Liver (tissue), 8 donors: ENCODE measurements at regions not wholly inside any gene's neighbourhood (a gene's known extent, or its start where the extent isn't known, plus 50 kb on each side); places are given as distances from the start of the nearest gene placed in this dataset.
"Not testable (repeated sequence)": the region's sequence is repeated elsewhere in the genome, so short reads cannot be mapped to it uniquely, and the experiment has no call there.

ENCODE experiments used
- DNase-seq: peaks from one replicate; pipeline ENCODE4 v3.0.0-alpha.2; 2017; ENCODE audit warnings: low spot score
- H3K27ac ChIP-seq, 2 donors: one replicate each; pipeline ENCODE4 v1.7.0; 2013; ENCODE audit warnings: inconsistent platforms in 2 of 2, low read length in 2 of 2, control low read depth in 1 of 2, low read depth in 1 of 2, mild to moderate bottlenecking in 1 of 2
- H3K27me3 ChIP-seq, 4 donors: one replicate each; pipeline versions ENCODE4 v1.6.1 to v1.7.0; 2013; ENCODE audit warnings: low read length in 3 of 4, inconsistent platforms in 1 of 4, mild to moderate bottlenecking in 1 of 4, moderate library complexity in 1 of 4; ENCODE audit not compliant: control insufficient read depth in 4 of 4, insufficient read depth in 4 of 4
- H3K36me3 ChIP-seq, 4 donors: one replicate each; pipeline versions ENCODE4 v1.6.1 to v1.7.0; 2013; ENCODE audit warnings: low read length in 3 of 4, mild to moderate bottlenecking in 3 of 4, low read depth in 1 of 4, moderate library complexity in 1 of 4; ENCODE audit not compliant: control insufficient read depth in 4 of 4, insufficient read depth in 3 of 4
- H3K4me1 ChIP-seq, 4 donors: one replicate each; pipeline versions ENCODE4 v1.6.1 to v1.7.0; 2013; ENCODE audit warnings: low read length in 3 of 4, mild to moderate bottlenecking in 3 of 4, moderate library complexity in 1 of 4; ENCODE audit not compliant: control insufficient read depth in 4 of 4, insufficient read depth in 4 of 4
- H3K4me3 ChIP-seq, 3 donors: one replicate each; pipeline versions ENCODE4 v1.6.1 to v1.7.0; 2013; ENCODE audit warnings: low read length in 3 of 3, control low read depth in 1 of 3, low read depth in 1 of 3, mild to moderate bottlenecking in 1 of 3
- H3K9ac ChIP-seq, 2 donors: one replicate each; pipeline ENCODE4 v1.7.0; 2013; ENCODE audit warnings: low read length in 2 of 2, mild to moderate bottlenecking in 2 of 2, moderate library complexity in 2 of 2, control low read depth in 1 of 2, low read depth in 1 of 2
- H3K9me3 ChIP-seq, 4 donors: one replicate each; pipeline versions ENCODE4 v1.6.1 to v1.7.0; 2013; ENCODE audit warnings: low read length in 3 of 4; ENCODE audit not compliant: control insufficient read depth in 4 of 4
- EGR1 ChIP-seq, 2 donors: IDR thresholded peaks; 2 replicates each; pipeline ENCODE4 v1.6.1; 2016 to 2018; ENCODE audit warnings: antibody characterized with exemption in 2 of 2, low read depth in 2 of 2
- FOXA1 ChIP-seq: IDR thresholded peaks from 2 replicates; pipeline ENCODE4 v1.6.1; 2016; ENCODE audit warnings: antibody characterized with exemption
- HNF4A ChIP-seq, 2 donors: conservative IDR thresholded peaks; 2 replicates each; pipeline ENCODE4 v1.6.1; 2016; ENCODE audit warnings: antibody characterized with exemption in 2 of 2, mild to moderate bottlenecking in 2 of 2
- HNF4G ChIP-seq: IDR thresholded peaks from 2 replicates; pipeline ENCODE4 v1.6.1; 2016; ENCODE audit warnings: antibody characterized with exemption
- JUND ChIP-seq, 2 donors: IDR thresholded peaks; 2 replicates each; pipeline ENCODE4 v1.6.1; 2016; ENCODE audit warnings: antibody characterized with exemption in 2 of 2
- NR2F2 ChIP-seq: IDR thresholded peaks from 2 replicates; pipeline ENCODE4 v1.6.1; 2016; ENCODE audit warnings: antibody characterized with exemption
- RAD21 ChIP-seq, 2 donors: IDR thresholded peaks; 2 replicates each; pipeline ENCODE4 v1.6.1; 2016; ENCODE audit warnings: antibody characterized with exemption in 2 of 2, mild to moderate bottlenecking in 2 of 2
- SP1 ChIP-seq: IDR thresholded peaks from 2 replicates; pipeline ENCODE4 v1.6.1; 2018; ENCODE audit warnings: antibody characterized with exemption, mild to moderate bottlenecking
- TAF1 ChIP-seq: conservative IDR thresholded peaks from 2 replicates; pipeline ENCODE4 v1.6.1; 2016; ENCODE audit warnings: antibody characterized with exemption, mild to moderate bottlenecking
- YY1 ChIP-seq: IDR thresholded peaks from 2 replicates; pipeline ENCODE4 v1.6.1; 2016; ENCODE audit warnings: antibody characterized with exemption, mild to moderate bottlenecking
- WGBS: extraction: QIAGEN DNeasy Blood & Tissue Kit; methylation state at CpG from one replicate; pipeline ENCODE4 v1.1.7; 2013; 5-methylcytosine and 5-hydroxymethylcytosine counted together
- TF ChIP-seq, protein P1 (sequence below): IDR thresholded peaks from 2 replicates; pipeline ENCODE4 v1.6.1; 2016; ENCODE audit warnings: antibody characterized with exemption
- TF ChIP-seq, protein P2 (sequence below): fragments of 150-350 bp; IDR thresholded peaks from 2 replicates; pipeline ENCODE4 v1.5.1; 2017; ENCODE audit warnings: improper control_type of control experiment, low read depth, low read length; ENCODE audit not compliant: missing input control
- TF ChIP-seq, protein P3 (sequence below): IDR thresholded peaks from 2 replicates; pipeline ENCODE4 v1.6.1; 2016; ENCODE audit warnings: antibody characterized with exemption, mild to moderate bottlenecking
- TF ChIP-seq, protein P4 (sequence below): IDR thresholded peaks from 2 replicates; pipeline ENCODE4 v1.6.1; 2016; ENCODE audit warnings: antibody characterized with exemption
- donor health status: healthy.
- donor health status: healthy.
- donor health status: healthy.
- donor health status: healthy.
- donor health status: healthy.

DNA sequence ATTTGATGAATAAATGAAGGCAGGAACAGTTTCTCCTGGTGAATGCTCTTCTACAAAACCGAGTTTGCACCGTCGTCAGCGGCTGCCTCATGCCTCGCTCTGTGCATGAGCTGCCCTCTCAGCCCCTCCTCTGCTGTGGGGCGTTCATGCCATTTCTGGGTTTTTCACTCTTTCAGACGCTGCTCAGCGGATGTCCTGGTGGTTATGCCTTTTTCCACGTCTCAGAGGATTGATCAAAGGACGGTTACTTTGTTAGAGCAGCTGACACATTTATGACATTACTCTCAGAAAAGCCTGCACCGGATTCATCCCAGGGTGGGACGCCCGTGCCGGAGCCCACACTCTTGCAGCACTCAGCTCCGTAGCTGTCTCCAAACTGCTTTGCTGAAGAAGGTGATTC is 195.9 kb upstream of the PPP1R26 start (continued):
- TF ChIP-seq, protein P1, sequence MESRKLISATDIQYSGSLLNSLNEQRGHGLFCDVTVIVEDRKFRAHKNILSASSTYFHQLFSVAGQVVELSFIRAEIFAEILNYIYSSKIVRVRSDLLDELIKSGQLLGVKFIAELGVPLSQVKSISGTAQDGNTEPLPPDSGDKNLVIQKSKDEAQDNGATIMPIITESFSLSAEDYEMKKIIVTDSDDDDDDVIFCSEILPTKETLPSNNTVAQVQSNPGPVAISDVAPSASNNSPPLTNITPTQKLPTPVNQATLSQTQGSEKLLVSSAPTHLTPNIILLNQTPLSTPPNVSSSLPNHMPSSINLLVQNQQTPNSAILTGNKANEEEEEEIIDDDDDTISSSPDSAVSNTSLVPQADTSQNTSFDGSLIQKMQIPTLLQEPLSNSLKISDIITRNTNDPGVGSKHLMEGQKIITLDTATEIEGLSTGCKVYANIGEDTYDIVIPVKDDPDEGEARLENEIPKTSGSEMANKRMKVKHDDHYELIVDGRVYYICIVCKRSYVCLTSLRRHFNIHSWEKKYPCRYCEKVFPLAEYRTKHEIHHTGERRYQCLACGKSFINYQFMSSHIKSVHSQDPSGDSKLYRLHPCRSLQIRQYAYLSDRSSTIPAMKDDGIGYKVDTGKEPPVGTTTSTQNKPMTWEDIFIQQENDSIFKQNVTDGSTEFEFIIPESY, result no peak
- TF ChIP-seq HNF4G, result no peak
- TF ChIP-seq SP1, result no peak
- no peak for TF ChIP-seq HNF4A (conservative IDR thresholded peaks at IDR 0.05)

DNA sequence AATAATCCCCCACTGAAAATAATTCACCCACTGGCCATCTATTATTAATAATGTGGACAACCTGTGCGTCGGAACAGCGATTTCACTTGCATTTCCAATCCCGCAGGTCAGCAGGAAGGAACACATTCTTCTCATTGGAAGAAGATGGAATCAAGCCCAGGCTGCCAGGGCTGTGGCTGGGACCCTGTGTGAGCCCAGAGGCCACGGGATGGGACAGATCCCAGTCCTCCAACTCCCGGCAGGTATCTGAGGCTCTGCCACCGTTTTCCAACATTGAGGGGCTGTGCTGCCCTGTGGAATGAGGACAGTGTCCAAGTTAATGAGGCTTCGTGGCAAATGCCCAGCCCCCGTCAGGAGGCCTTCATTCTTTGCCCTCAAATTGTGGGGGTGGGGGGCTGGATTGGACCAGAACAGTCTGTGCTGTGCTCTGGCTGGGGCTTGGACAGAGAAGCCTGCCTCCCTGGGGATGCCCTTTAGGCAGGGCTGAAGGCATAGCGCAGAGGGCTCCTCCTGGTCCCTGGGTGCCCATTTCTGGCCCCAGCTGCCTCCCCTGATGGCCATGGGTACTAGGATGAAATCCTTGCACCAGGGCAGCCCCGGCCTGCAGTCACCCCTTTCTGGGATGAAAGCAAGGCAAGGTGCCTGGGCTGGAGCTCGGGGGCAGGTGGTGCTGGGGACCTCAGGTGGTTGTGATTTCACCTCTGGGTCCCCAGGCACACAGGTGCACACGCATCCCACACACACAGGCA is 195.0 kb upstream of the PPP1R26 start:
- WGBS, result 74% methylated on average over 13 of the region's 13 CpGs

DNA sequence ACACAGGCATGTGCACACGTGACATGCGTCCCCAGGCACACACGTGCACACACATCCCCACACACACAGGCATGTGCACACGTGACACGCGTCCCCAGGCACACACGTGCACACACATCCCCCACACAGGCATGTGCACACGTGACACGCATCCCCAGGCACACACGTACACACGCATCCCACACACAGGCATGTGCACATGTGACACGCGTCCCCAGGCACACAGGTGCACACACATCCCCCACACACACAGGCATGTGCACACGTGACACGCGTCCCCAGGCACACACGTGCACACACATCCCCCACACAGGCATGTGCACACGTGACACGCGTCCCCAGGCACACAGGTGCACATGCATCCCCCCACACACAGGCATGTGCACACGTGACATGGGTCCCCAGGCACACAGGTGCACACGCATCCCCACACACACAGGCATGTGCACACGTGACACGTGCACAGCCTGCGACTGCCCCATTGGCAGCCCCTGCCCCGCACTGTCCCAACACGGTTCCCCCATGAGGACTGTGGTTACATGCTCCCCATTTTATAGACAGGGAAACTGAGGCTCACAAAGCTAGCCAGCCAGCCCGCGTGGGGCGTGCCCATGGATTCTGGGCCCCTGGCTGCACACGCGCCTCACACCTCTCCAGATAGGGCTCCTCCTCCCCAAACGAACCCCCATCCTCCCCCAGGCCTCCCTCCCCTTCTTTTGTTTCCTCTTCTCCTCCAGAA is 193.2 kb upstream of the PPP1R26 start:
- DNase-seq, H3K36me3 ChIP-seq, H3K9me3 ChIP-seq, H3K4me1 ChIP-seq, H3K9ac ChIP-seq, H3K4me3 ChIP-seq, H3K27ac ChIP-seq, H3K27me3 ChIP-seq: not testable (repeated sequence)
- WGBS, result 91% methylated on average over 33 of the region's 33 CpGs

More for the DNA sequence above, 195.0 kb upstream of the PPP1R26 start:
- Histone ChIP-seq H3K27ac (no peak overlapping the region), H3K9me3 (no peaks in the 10 kb centered on the region), H3K36me3 (no peaks in the 10 kb centered on the region), H3K27me3 (no peaks in the 10 kb centered on the region), H3K4me1 (peaks cover 0 to 5% (median 2%) of the 10 kb centered on the region in 4 donors), H3K9ac (no peak overlapping the region), H3K4me3 (no peak overlapping the region)
- no peak for TF ChIP-seq JUND (IDR thresholded peaks at IDR 0.05)
- TF ChIP-seq RAD21 (IDR thresholded peaks at IDR 0.05), result no peak
- TF ChIP-seq, protein P2, sequence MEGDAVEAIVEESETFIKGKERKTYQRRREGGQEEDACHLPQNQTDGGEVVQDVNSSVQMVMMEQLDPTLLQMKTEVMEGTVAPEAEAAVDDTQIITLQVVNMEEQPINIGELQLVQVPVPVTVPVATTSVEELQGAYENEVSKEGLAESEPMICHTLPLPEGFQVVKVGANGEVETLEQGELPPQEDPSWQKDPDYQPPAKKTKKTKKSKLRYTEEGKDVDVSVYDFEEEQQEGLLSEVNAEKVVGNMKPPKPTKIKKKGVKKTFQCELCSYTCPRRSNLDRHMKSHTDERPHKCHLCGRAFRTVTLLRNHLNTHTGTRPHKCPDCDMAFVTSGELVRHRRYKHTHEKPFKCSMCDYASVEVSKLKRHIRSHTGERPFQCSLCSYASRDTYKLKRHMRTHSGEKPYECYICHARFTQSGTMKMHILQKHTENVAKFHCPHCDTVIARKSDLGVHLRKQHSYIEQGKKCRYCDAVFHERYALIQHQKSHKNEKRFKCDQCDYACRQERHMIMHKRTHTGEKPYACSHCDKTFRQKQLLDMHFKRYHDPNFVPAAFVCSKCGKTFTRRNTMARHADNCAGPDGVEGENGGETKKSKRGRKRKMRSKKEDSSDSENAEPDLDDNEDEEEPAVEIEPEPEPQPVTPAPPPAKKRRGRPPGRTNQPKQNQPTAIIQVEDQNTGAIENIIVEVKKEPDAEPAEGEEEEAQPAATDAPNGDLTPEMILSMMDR, result no peak
- TF ChIP-seq YY1, result no peak
- TF ChIP-seq, protein P3, sequence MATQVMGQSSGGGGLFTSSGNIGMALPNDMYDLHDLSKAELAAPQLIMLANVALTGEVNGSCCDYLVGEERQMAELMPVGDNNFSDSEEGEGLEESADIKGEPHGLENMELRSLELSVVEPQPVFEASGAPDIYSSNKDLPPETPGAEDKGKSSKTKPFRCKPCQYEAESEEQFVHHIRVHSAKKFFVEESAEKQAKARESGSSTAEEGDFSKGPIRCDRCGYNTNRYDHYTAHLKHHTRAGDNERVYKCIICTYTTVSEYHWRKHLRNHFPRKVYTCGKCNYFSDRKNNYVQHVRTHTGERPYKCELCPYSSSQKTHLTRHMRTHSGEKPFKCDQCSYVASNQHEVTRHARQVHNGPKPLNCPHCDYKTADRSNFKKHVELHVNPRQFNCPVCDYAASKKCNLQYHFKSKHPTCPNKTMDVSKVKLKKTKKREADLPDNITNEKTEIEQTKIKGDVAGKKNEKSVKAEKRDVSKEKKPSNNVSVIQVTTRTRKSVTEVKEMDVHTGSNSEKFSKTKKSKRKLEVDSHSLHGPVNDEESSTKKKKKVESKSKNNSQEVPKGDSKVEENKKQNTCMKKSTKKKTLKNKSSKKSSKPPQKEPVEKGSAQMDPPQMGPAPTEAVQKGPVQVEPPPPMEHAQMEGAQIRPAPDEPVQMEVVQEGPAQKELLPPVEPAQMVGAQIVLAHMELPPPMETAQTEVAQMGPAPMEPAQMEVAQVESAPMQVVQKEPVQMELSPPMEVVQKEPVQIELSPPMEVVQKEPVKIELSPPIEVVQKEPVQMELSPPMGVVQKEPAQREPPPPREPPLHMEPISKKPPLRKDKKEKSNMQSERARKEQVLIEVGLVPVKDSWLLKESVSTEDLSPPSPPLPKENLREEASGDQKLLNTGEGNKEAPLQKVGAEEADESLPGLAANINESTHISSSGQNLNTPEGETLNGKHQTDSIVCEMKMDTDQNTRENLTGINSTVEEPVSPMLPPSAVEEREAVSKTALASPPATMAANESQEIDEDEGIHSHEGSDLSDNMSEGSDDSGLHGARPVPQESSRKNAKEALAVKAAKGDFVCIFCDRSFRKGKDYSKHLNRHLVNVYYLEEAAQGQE, result no peak
- no peak for TF ChIP-seq FOXA1
- TF ChIP-seq SP1, result no peak
- no peak for TF ChIP-seq HNF4G
- no peak for TF ChIP-seq EGR1 (IDR thresholded peaks at IDR 0.05; ENCODE audit: low read depth in 2 of 2)
- TF ChIP-seq TAF1, result no peak
- TF ChIP-seq NR2F2, result no peak
- TF ChIP-seq, protein P4, sequence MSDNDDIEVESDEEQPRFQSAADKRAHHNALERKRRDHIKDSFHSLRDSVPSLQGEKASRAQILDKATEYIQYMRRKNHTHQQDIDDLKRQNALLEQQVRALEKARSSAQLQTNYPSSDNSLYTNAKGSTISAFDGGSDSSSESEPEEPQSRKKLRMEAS, result no peak
- no peak for TF ChIP-seq HNF4A (conservative IDR thresholded peaks at IDR 0.05)
- no peak for DNase-seq
